MCF 10A (cell line): ENCODE measurements at regions not wholly inside any gene's neighbourhood (a gene's known extent, or its start where the extent isn't known, plus 50 kb on each side); places are given as distances from the start of the nearest gene placed in this dataset.
A peak's percentile ranks its signal among the peaks of the same experiment; 100 is the strongest.

Experiments used
- BruUV-seq: library from RNA; stranded (reverse); fragments of 400-500 nt; replicated peaks from 2 replicates; lab custom pipeline; 2021; lab: Mats Ljungman, UMichigan
- CTCF ChIA-PET: fragments of 300-600 bp; sonication (Branson Sonifier 250); formaldehyde crosslinking; extraction: SDS; loops from one replicate; lab custom pipeline; 2021; ENCODE audit warnings: antibody characterized with exemption, inconsistent platforms; lab: Yijun Ruan, JAX
- POLR2A ChIA-PET: fragments of 300-600, 350-650 bp; sonication (Branson Sonifier 250); formaldehyde crosslinking; extraction: SDS; loops from one replicate; lab custom pipeline; 2020; ENCODE audit warnings: antibody characterized with exemption, inconsistent platforms; lab: Yijun Ruan, JAX
- DNase-seq: peaks from one replicate; pipeline ENCODE4 v3.0.0-alpha.2; 2018; ENCODE audit not compliant: unreplicated experiment
- H3K27ac Mint-ChIP-seq: one replicate; pipeline ENCODE4 v1.8.0; 2022; ENCODE audit warnings: mild to moderate bottlenecking, low read depth, mixed read lengths; ENCODE audit not compliant: unreplicated experiment
- H3K27me3 Mint-ChIP-seq: one replicate; pipeline ENCODE4 v1.8.0; 2022; ENCODE audit warnings: mixed read lengths; ENCODE audit not compliant: insufficient read depth, unreplicated experiment
- H3K36me3 Mint-ChIP-seq: one replicate; pipeline ENCODE4 v1.8.0; 2022; ENCODE audit warnings: mild to moderate bottlenecking, moderate library complexity, mixed read lengths; ENCODE audit not compliant: insufficient read depth, unreplicated experiment
- H3K4me1 Mint-ChIP-seq: one replicate; pipeline ENCODE4 v1.8.0; 2022; ENCODE audit warnings: mixed read lengths; ENCODE audit not compliant: insufficient read depth, unreplicated experiment
- H3K4me3 Mint-ChIP-seq: one replicate; pipeline ENCODE4 v1.8.0; 2022; ENCODE audit warnings: mild to moderate bottlenecking, moderate library complexity, mixed read lengths; ENCODE audit not compliant: unreplicated experiment
- H3K9me3 Mint-ChIP-seq: one replicate; pipeline ENCODE4 v1.8.0; 2022; ENCODE audit warnings: mixed read lengths; ENCODE audit not compliant: unreplicated experiment
- intact Hi-C: fragments of 100-400 bp; cut with micrococcal nuclease; formaldehyde crosslinking; loops from 2 replicates; pipeline ENCODE4 v1.14.1; 2022
- TF ChIP-seq, protein P1 (sequence below): fragments of 200-600 bp; IDR thresholded peaks from one replicate; pipeline ENCODE4 v1.8.0; 2022; ENCODE audit warnings: antibody characterized with exemption, mild to moderate bottlenecking; ENCODE audit not compliant: unreplicated experiment

DNA sequence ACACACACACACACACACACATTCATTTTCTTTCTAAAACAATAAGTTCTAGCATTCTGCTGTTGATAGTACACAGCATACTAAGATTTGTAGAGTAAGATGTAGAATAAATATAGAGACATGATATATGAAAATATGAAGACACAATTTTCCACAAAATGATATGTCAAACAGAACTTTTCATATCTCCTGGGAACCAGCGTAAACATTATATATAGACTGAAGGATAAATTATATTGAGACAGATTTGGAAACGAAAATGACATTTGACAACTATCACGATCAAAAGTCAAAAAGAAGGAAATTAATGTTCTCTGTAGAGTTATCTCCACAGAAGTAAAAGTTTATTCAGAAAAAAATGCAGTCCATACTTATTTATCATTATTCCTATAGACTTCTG, 1605.7 kb upstream of the SLC10A2 start:
- CTCF ChIA-PET: interaction anchor here (0.6 kb wide), 1 partner anchor 565 kb away, joined by 3 read pairs; no protein-coding TSS in a partner anchor
- H3K4me3 Mint-ChIP-seq: no peak overlapping the region
- intact Hi-C loops: no loop called here
- no peaks in the 10 kb centered on the region for H3K27me3 Mint-ChIP-seq
- no TSS peak for BruUV-seq
- POLR2A ChIA-PET: no interaction called here
- H3K27ac Mint-ChIP-seq: no peak overlapping the region
- DNase-seq: no peak
- H3K9me3 Mint-ChIP-seq: no peaks in the 10 kb centered on the region
- H3K36me3 Mint-ChIP-seq: no peaks in the 10 kb centered on the region
- TF ChIP-seq, protein P1, sequence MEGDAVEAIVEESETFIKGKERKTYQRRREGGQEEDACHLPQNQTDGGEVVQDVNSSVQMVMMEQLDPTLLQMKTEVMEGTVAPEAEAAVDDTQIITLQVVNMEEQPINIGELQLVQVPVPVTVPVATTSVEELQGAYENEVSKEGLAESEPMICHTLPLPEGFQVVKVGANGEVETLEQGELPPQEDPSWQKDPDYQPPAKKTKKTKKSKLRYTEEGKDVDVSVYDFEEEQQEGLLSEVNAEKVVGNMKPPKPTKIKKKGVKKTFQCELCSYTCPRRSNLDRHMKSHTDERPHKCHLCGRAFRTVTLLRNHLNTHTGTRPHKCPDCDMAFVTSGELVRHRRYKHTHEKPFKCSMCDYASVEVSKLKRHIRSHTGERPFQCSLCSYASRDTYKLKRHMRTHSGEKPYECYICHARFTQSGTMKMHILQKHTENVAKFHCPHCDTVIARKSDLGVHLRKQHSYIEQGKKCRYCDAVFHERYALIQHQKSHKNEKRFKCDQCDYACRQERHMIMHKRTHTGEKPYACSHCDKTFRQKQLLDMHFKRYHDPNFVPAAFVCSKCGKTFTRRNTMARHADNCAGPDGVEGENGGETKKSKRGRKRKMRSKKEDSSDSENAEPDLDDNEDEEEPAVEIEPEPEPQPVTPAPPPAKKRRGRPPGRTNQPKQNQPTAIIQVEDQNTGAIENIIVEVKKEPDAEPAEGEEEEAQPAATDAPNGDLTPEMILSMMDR: no peak
- H3K4me1 Mint-ChIP-seq: no peaks in the 10 kb centered on the region

- intact Hi-C loops: no loop called here
- Mint-ChIP-seq H3K4me3 (no peak overlapping the region), H3K9me3 (no peaks in the 10 kb centered on the region), H3K27ac (peak overlapping the region; percentile 16), H3K27me3 (no peaks in the 10 kb centered on the region), H3K4me1 (no peaks in the 10 kb centered on the region), H3K36me3 (no peaks in the 10 kb centered on the region)
- BruUV-seq: no TSS peak
- TF ChIP-seq, protein P1: no peak
- ChIA-PET POLR2A (interaction anchor here (0.7 kb wide), 1 partner anchor 146 kb away, joined by 3 read pairs; no protein-coding TSS in a partner anchor), CTCF (no interaction called here)
- DNase-seq: no peak
Measured at GRCh38 chr13:104657196-104657595, 1591.0 kb upstream of the SLC10A2 start.

DNA sequence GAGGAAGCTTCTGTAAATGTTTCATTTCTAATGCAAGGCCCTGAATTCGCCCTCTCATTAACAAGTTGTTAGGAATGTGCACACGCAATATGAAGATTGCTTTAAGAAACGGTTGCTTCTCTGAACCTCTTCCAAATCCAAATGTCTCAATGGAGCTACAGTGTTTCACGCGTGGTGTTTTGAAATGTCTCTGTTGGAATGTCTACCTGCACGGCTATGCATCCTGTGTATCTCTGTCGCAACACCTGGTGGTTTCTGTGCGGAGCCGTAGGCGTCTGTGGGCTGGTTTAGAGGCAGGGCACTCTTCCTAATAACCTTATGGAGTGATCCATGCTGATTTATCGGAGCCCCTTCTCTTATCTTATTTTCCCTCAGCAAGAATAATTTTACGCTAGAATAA, 1584.2 kb upstream of the SLC10A2 start:
- DNase-seq: peak; percentile 65
- CTCF ChIA-PET: no interaction called here
- H3K27me3 Mint-ChIP-seq: no peaks in the 10 kb centered on the region
- no peaks in the 10 kb centered on the region for H3K4me1 Mint-ChIP-seq
- intact Hi-C loops: no loop called here
- TF ChIP-seq, protein P1: no peak
- H3K36me3 Mint-ChIP-seq: no peaks in the 10 kb centered on the region
- no peak overlapping the region for H3K4me3 Mint-ChIP-seq
- H3K27ac Mint-ChIP-seq: no peak overlapping the region
- BruUV-seq: no TSS peak
- POLR2A ChIA-PET: interaction anchor here (0.6 kb wide), 1 partner anchor 1743 kb away, joined by 3 read pairs; no protein-coding TSS in a partner anchor
- no peaks in the 10 kb centered on the region for H3K9me3 Mint-ChIP-seq

DNA sequence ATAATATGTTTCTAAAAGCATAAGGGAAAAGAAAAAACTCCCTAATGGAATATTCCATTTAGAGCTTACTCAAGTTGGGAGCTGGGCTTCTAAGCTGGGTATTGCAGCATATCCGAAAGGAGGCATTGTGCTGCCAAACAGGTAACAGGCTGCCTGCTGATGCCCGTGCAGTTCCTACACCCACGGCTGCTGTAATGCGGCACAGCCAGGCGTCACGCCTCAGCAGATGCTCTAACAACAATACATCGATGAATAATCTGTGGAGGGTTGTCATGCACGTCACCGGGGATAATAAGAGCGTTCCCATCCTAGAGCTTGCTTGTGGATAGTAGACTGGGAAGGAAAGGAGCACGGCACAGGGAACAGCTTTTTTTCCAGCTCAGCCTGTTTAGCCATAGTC, 1582.1 kb upstream of the SLC10A2 start:
- POLR2A ChIA-PET: no interaction called here

More for the DNA sequence above, 1582.1 kb upstream of the SLC10A2 start:
- Mint-ChIP-seq H3K9me3 (no peaks in the 10 kb centered on the region), H3K27ac (no peak overlapping the region), H3K27me3 (no peaks in the 10 kb centered on the region), H3K4me3 (no peak overlapping the region), H3K4me1 (no peaks in the 10 kb centered on the region), H3K36me3 (no peaks in the 10 kb centered on the region)
- peak; percentile 5 for DNase-seq
- TF ChIP-seq, protein P1: no peak
- BruUV-seq: no TSS peak
- CTCF ChIA-PET: interaction anchor here (0.7 kb wide), 1 partner anchor 129 kb away, joined by 3 read pairs; no protein-coding TSS in a partner anchor
- intact Hi-C loops: no loop called here
